GM12891 (cell line): ENCODE measurements at regions not wholly inside any gene's neighbourhood (a gene's known extent, or its start where the extent isn't known, plus 50 kb on each side); places are given as distances from the start of the nearest gene placed in this dataset.

Source experiments
- DNase-seq: peaks from one replicate; pipeline ENCODE4 v3.0.0; 2011; ENCODE audit warnings: low spot score; ENCODE audit not compliant: insufficient read length
- FAIRE-seq: peaks from 2 replicates; lab custom pipeline; 2011; peaks lifted over from hg19 to GRCh38; lab: Jason Lieb, UNC
- PAX5 ChIP-seq: IDR thresholded peaks from 2 replicates; pipeline ENCODE4 v1.6.1; 2011; ENCODE audit warnings: low read length, moderate library complexity, mild to moderate bottlenecking; ENCODE audit not compliant: insufficient read depth, severe bottlenecking
- POLR2A ChIP-seq: IDR thresholded peaks from 2 replicates; pipeline ENCODE4 v1.6.1; 2011; ENCODE audit warnings: low read depth, low read length, control low read depth
- POLR2AphosphoS5 ChIP-seq: IDR thresholded peaks from 2 replicates; pipeline ENCODE4 v1.6.1; 2011; ENCODE audit warnings: low read depth, low read length, control low read depth
- POU2F2 ChIP-seq: IDR thresholded peaks from 2 replicates; pipeline ENCODE4 v1.6.1; 2011; ENCODE audit warnings: low read depth, mild to moderate bottlenecking, control low read depth, low read length, moderate library complexity
- SPI1 ChIP-seq: IDR thresholded peaks from 2 replicates; pipeline ENCODE4 v1.6.1; 2011; ENCODE audit warnings: low read depth, low read length, control low read depth
- TAF1 ChIP-seq: IDR thresholded peaks from 2 replicates; pipeline ENCODE4 v1.6.1; 2011; ENCODE audit warnings: low read depth, low read length, control low read depth

- no peak for TF ChIP-seq TAF1
- no peak for TF ChIP-seq PAX5
- no peak for TF ChIP-seq POLR2A
- TF ChIP-seq SPI1, result no peak
- TF ChIP-seq POU2F2, result no peak
- no peak for TF ChIP-seq POLR2AphosphoS5
- FAIRE-seq (no peak), DNase-seq (no peak)
Measured at GRCh38 chr4:113831457-113831856, 69.9 kb upstream of the CAMK2D start.

- DNase-seq (no peak), FAIRE-seq (no peak)
- TF ChIP-seq POU2F2 (no peak), POLR2A (no peak), POLR2AphosphoS5 (no peak), TAF1 (no peak), PAX5 (no peak), SPI1 (no peak)
Measured at GRCh38 chr4:113828702-113829101, 67.2 kb upstream of the CAMK2D start.

GRCh38 chr4:113827285-113827684, 65.7 kb upstream of the CAMK2D start:
- FAIRE-seq, result peak; percentile 71
- DNase-seq, result no peak
- no peak for TF ChIP-seq TAF1
- no peak for TF ChIP-seq POU2F2
- no peak for TF ChIP-seq SPI1
- no peak for TF ChIP-seq PAX5
- TF ChIP-seq POLR2A, result no peak
- TF ChIP-seq POLR2AphosphoS5, result no peak

- FAIRE-seq (peak; percentile 56), DNase-seq (no peak)
- no peak for TF ChIP-seq PAX5
- no peak for TF ChIP-seq SPI1
- TF ChIP-seq POLR2A, result no peak
- TF ChIP-seq POLR2AphosphoS5, result no peak
- TF ChIP-seq POU2F2, result no peak
- TF ChIP-seq TAF1, result no peak
Measured at GRCh38 chr4:113826421-113826820, 64.9 kb upstream of the CAMK2D start.

- peak; percentile 85 for FAIRE-seq
- DNase-seq, result no peak
- TF ChIP-seq POLR2AphosphoS5, result no peak
- TF ChIP-seq PAX5, result no peak
- no peak for TF ChIP-seq POLR2A
- no peak for TF ChIP-seq POU2F2
- no peak for TF ChIP-seq SPI1
- TF ChIP-seq TAF1, result no peak
Measured at GRCh38 chr4:113825272-113825671, 63.7 kb upstream of the CAMK2D start.

GRCh38 chr4:113824396-113824795, 62.9 kb upstream of the CAMK2D start:
- FAIRE-seq, result peak; percentile 54
- no peak for DNase-seq
- TF ChIP-seq POLR2AphosphoS5 (no peak), POLR2A (no peak), TAF1 (no peak)

- TF ChIP-seq SPI1 (peak; percentile 91), PAX5 (no peak)
- DNase-seq, result no peak
- FAIRE-seq, result peak; percentile 56
Measured at GRCh38 chr4:113823291-113823659, 61.7 kb upstream of the CAMK2D start.

- FAIRE-seq, result peak; percentile 73
- TF ChIP-seq SPI1, result no peak
- no peak for TF ChIP-seq PAX5
- no peak for TF ChIP-seq TAF1
- TF ChIP-seq POLR2A, result no peak
- TF ChIP-seq POLR2AphosphoS5, result no peak
- no peak for TF ChIP-seq POU2F2
- DNase-seq, result no peak
Measured at GRCh38 chr4:113822555-113823290, 61.2 kb upstream of the CAMK2D start.

- DNase-seq (no peak), FAIRE-seq (no peak)
- TF ChIP-seq POLR2AphosphoS5 (no peak), TAF1 (no peak), POLR2A (no peak), SPI1 (no peak), PAX5 (no peak), POU2F2 (no peak)
Measured at GRCh38 chr4:113821856-113822255, 60.3 kb upstream of the CAMK2D start.

GRCh38 chr4:113820108-113820507, 58.6 kb upstream of the CAMK2D start:
- FAIRE-seq (no peak), DNase-seq (no peak)
- TF ChIP-seq POLR2A, result no peak
- TF ChIP-seq SPI1, result no peak
- no peak for TF ChIP-seq TAF1
- no peak for TF ChIP-seq POU2F2
- TF ChIP-seq PAX5, result no peak
- no peak for TF ChIP-seq POLR2AphosphoS5
